ENCODE measurements at regions not wholly inside any gene's neighbourhood (a gene's known extent, or its start where the extent isn't known, plus 50 kb on each side); places are given as distances from the start of the nearest gene placed in this dataset.

DNA sequence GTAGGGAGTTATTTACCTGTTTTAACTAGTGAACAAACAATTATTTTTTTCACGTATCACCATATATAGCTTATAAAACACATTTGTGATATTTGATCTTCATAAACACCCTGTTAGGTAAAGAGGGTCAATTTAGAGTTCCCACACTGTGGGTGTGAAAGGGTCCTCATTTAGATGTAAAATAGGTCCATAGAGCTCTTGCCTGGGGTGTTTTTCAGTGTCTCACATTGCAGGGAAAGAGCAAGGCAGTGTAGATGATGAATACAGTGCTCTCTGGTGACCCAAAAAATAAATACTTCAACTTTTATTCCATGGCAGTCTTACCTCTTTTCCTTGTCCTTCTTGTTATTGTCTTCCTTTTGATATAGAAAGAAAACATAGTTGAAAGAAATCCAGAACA, 403.2 kb upstream of the SGCD start:
- ATAC-seq, result no peak

DNA sequence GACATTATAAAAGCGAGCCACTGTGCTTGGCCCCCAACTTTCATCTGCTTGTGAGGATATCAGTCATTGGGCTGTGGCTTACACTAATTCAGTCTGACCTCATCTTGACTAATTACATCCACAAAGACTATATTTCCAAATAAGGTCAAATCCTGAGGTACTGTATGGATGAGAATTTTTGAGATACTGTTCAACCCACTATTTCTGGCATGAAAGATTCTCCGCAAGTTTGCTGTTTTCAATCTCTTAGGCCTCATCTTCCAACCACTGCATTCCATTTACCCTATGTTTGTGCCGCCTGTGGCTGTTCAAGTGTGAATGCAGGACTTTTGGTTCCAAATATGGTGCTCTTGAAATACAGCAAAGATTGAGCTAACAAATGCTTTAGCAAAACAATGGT, 400.9 kb upstream of the SGCD start:
- H3K27ac ChIP-seq (ENCODE audit: low read depth, low read length), result no peak overlapping the region
- no peaks in the 10 kb centered on the region for H4K20me1 ChIP-seq (ENCODE audit: insufficient read depth)
- H3K4me2 ChIP-seq (ENCODE audit: low read length), result no peak overlapping the region
- BruUV-seq (replicated peaks), result no TSS peak
- H3K4me1 ChIP-seq (ENCODE audit: control insufficient read depth in 1 of 2, insufficient read depth in 2 of 2, low read length in 2 of 2), result no peaks in the 10 kb centered on the region
- POLR2A ChIA-PET, result no interaction called here
- no peak overlapping the region for H3K9ac ChIP-seq (ENCODE audit: low read length)
- H3K9me2 ChIP-seq (ENCODE audit: insufficient read depth), result no peaks in the 10 kb centered on the region
- H3K27me3 ChIP-seq (ENCODE audit: insufficient read depth, low read length), result no peaks in the 10 kb centered on the region
- ATAC-seq, result no peak
- intact Hi-C loops (cut with micrococcal nuclease), result no loop called here
- TF ChIP-seq ELF1 (IDR thresholded peaks at IDR 0.05; ENCODE audit: borderline replicate concordance, low read depth) (no peak), YY1 (IDR thresholded peaks at IDR 0.05; ENCODE audit: extremely low read depth, insufficient replicate concordance, low read depth, low read length) (no peak), JUND (IDR thresholded peaks at IDR 0.05) (no peak), SRF (IDR thresholded peaks at IDR 0.05; ENCODE audit: low read depth) (no peak), RAD21 (IDR thresholded peaks at IDR 0.05; ENCODE audit: low read depth) (no peak), POLR2A (IDR thresholded peaks at IDR 0.05; ENCODE audit: borderline replicate concordance, extremely low read depth, insufficient read depth, insufficient read length) (no peak), ZNF274 (IDR thresholded peaks at IDR 0.05; ENCODE audit: low read depth, low read length) (no peak), CBX3 (IDR thresholded peaks at IDR 0.05; ENCODE audit: low read depth) (no peak), POLR2AphosphoS5 (IDR thresholded peaks at IDR 0.05; ENCODE audit: low read depth, low read length) (no peak), TCF7L2 (IDR thresholded peaks at IDR 0.05; ENCODE audit: borderline replicate concordance, extremely low read depth, insufficient read depth, insufficient read length) (no peak), CEBPB (IDR thresholded peaks at IDR 0.05; ENCODE audit: low read depth) (no peak)
- TF ChIP-seq, protein P1, sequence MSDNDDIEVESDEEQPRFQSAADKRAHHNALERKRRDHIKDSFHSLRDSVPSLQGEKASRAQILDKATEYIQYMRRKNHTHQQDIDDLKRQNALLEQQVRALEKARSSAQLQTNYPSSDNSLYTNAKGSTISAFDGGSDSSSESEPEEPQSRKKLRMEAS (IDR thresholded peaks at IDR 0.05), result no peak
- TF ChIP-seq, protein P2, sequence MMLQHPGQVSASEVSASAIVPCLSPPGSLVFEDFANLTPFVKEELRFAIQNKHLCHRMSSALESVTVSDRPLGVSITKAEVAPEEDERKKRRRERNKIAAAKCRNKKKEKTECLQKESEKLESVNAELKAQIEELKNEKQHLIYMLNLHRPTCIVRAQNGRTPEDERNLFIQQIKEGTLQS (IDR thresholded peaks at IDR 0.05), result no peak
- TF ChIP-seq, protein P3, sequence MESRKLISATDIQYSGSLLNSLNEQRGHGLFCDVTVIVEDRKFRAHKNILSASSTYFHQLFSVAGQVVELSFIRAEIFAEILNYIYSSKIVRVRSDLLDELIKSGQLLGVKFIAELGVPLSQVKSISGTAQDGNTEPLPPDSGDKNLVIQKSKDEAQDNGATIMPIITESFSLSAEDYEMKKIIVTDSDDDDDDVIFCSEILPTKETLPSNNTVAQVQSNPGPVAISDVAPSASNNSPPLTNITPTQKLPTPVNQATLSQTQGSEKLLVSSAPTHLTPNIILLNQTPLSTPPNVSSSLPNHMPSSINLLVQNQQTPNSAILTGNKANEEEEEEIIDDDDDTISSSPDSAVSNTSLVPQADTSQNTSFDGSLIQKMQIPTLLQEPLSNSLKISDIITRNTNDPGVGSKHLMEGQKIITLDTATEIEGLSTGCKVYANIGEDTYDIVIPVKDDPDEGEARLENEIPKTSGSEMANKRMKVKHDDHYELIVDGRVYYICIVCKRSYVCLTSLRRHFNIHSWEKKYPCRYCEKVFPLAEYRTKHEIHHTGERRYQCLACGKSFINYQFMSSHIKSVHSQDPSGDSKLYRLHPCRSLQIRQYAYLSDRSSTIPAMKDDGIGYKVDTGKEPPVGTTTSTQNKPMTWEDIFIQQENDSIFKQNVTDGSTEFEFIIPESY (IDR thresholded peaks at IDR 0.05; ENCODE audit: extremely low read depth, insufficient replicate concordance, low read length), result no peak
- no peak overlapping the region for H2AFZ ChIP-seq (ENCODE audit: low read depth, low read length, poor library complexity, severe bottlenecking)
- RAD21 ChIA-PET (ENCODE audit: low non-redundant PET in 1 of 2, low total read pairs in 2 of 2, uncharacterized antibody in 2 of 2, unreplicated experiment in 2 of 2), result no interaction called here
- H3K4me3 ChIP-seq (replicated peaks in 1 of 2; ENCODE audit: low read depth in 1 of 2, low read length in 2 of 2), result no peak overlapping the region
- CTCF ChIA-PET, result no interaction called here
- no peaks in the 10 kb centered on the region for H3K36me3 ChIP-seq (ENCODE audit: control insufficient read depth in 1 of 2, insufficient read depth in 2 of 2, low read length in 2 of 2)
- no peaks in the 10 kb centered on the region for H3K9me3 ChIP-seq (ENCODE audit: control insufficient read depth in 1 of 2, insufficient read depth in 1 of 2, low read depth in 1 of 2, low read length in 2 of 2)
- no peak for DNase-seq (ENCODE audit: low read depth, low spot score)
- no peaks in the 10 kb centered on the region for H3K79me2 ChIP-seq (ENCODE audit: insufficient read depth, low read length)

More for the DNA sequence above, 403.2 kb upstream of the SGCD start:
- Histone ChIP-seq H3K9me3 (ENCODE audit: control insufficient read depth in 1 of 2, insufficient read depth in 1 of 2, low read depth in 1 of 2, low read length in 2 of 2) (no peaks in the 10 kb centered on the region), H2AFZ (ENCODE audit: low read depth, low read length, poor library complexity, severe bottlenecking) (no peak overlapping the region), H3K4me2 (ENCODE audit: low read length) (no peak overlapping the region), H3K4me3 (replicated peaks in 1 of 2; ENCODE audit: low read depth in 1 of 2, low read length in 2 of 2) (no peak overlapping the region), H3K27me3 (ENCODE audit: insufficient read depth, low read length) (no peaks in the 10 kb centered on the region), H3K36me3 (ENCODE audit: control insufficient read depth in 1 of 2, insufficient read depth in 2 of 2, low read length in 2 of 2) (no peaks in the 10 kb centered on the region), H3K9ac (ENCODE audit: low read length) (no peak overlapping the region), H4K20me1 (ENCODE audit: insufficient read depth) (no peaks in the 10 kb centered on the region), H3K9me2 (ENCODE audit: insufficient read depth) (no peaks in the 10 kb centered on the region), H3K79me2 (ENCODE audit: insufficient read depth, low read length) (no peaks in the 10 kb centered on the region), H3K27ac (ENCODE audit: low read depth, low read length) (no peak overlapping the region), H3K4me1 (ENCODE audit: control insufficient read depth in 1 of 2, insufficient read depth in 2 of 2, low read length in 2 of 2) (no peaks in the 10 kb centered on the region)
- POLR2A ChIA-PET, result no interaction called here
- CTCF ChIA-PET, result no interaction called here
- intact Hi-C loops (cut with micrococcal nuclease), result no loop called here
- RAD21 ChIA-PET (ENCODE audit: low non-redundant PET in 1 of 2, low total read pairs in 2 of 2, uncharacterized antibody in 2 of 2, unreplicated experiment in 2 of 2), result no interaction called here
- no peak for DNase-seq (ENCODE audit: low read depth, low spot score)
- no TSS peak for BruUV-seq (replicated peaks)
- no peak for TF ChIP-seq TCF7L2 (IDR thresholded peaks at IDR 0.05; ENCODE audit: borderline replicate concordance, extremely low read depth, insufficient read depth, insufficient read length)
- TF ChIP-seq EZH2phosphoT487 (IDR thresholded peaks at IDR 0.05; ENCODE audit: borderline replicate concordance), result no peak
- no peak for TF ChIP-seq YY1 (IDR thresholded peaks at IDR 0.05; ENCODE audit: extremely low read depth, insufficient replicate concordance, low read depth, low read length)
- TF ChIP-seq SP1 (IDR thresholded peaks at IDR 0.05; ENCODE audit: low read depth), result no peak
- TF ChIP-seq CBX3 (IDR thresholded peaks at IDR 0.05; ENCODE audit: low read depth), result no peak
